Suprapubic skin (tissue), 3 donors: ENCODE measurements at regions not wholly inside any gene's neighbourhood (a gene's known extent, or its start where the extent isn't known, plus 50 kb on each side); places are given as distances from the start of the nearest gene placed in this dataset.

Experiments used
- POLR2AphosphoS5 ChIP-seq, 3 donors: sonication (generic); formaldehyde crosslinking; IDR thresholded peaks; one replicate each; pipeline ENCODE4 v1.6.1; 2017; ENCODE audit warnings: antibody characterized with exemption in 3 of 3
- TF ChIP-seq, protein P1 (sequence below), 2 donors: fragments of 200-600 bp in 1 of 2; fragments of 450-650 bp in 1 of 2; sonication (generic) in 1 of 2; IDR thresholded peaks; one replicate each; pipeline ENCODE4 v1.5.1; 2016 to 2019; ENCODE audit warnings: antibody characterized with exemption in 2 of 2, mild to moderate bottlenecking in 1 of 2, moderate library complexity in 1 of 2

GRCh38 chr2:76461431-76461830, 750.7 kb upstream of the GCFC2 start:
- no peak for TF ChIP-seq POLR2AphosphoS5 (IDR thresholded peaks at IDR 0.05)
- TF ChIP-seq, protein P1, sequence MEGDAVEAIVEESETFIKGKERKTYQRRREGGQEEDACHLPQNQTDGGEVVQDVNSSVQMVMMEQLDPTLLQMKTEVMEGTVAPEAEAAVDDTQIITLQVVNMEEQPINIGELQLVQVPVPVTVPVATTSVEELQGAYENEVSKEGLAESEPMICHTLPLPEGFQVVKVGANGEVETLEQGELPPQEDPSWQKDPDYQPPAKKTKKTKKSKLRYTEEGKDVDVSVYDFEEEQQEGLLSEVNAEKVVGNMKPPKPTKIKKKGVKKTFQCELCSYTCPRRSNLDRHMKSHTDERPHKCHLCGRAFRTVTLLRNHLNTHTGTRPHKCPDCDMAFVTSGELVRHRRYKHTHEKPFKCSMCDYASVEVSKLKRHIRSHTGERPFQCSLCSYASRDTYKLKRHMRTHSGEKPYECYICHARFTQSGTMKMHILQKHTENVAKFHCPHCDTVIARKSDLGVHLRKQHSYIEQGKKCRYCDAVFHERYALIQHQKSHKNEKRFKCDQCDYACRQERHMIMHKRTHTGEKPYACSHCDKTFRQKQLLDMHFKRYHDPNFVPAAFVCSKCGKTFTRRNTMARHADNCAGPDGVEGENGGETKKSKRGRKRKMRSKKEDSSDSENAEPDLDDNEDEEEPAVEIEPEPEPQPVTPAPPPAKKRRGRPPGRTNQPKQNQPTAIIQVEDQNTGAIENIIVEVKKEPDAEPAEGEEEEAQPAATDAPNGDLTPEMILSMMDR (IDR thresholded peaks at IDR 0.05) = no peak
